ENCODE measurements at regions not wholly inside any gene's neighbourhood (a gene's known extent, or its start where the extent isn't known, plus 50 kb on each side); places are given as distances from the start of the nearest gene placed in this dataset.

- Histone ChIP-seq H3K79me2 (ENCODE audit: control insufficient read depth, insufficient read depth, low read length, unreplicated experiment) (no peaks in the 10 kb centered on the region), H3K27ac (ENCODE audit: low read depth, low read length) (no peak overlapping the region), H3K27me3 (ENCODE audit: insufficient read depth, low read length) (no peaks in the 10 kb centered on the region)
Observed at GRCh38 chr4:189301692-189302091, 639.0 kb upstream of the FRG1 start.

GRCh38 chr4:189302719-189303118, 638.0 kb upstream of the FRG1 start:
- Histone ChIP-seq H3K4me3 (ENCODE audit: low read depth, low read length) (no peak overlapping the region), H2AFZ (ENCODE audit: low read length, unreplicated experiment) (no peak overlapping the region), H3K4me1 (ENCODE audit: control insufficient read depth, insufficient read depth, low read length, unreplicated experiment) (no peaks in the 10 kb centered on the region), H3K79me2 (ENCODE audit: control insufficient read depth, insufficient read depth, low read length, unreplicated experiment) (no peaks in the 10 kb centered on the region), H3K36me3 (ENCODE audit: insufficient read depth, low read length) (no peaks in the 10 kb centered on the region), H3K27me3 (ENCODE audit: insufficient read depth, low read length) (no peaks in the 10 kb centered on the region), H3K27ac (ENCODE audit: low read depth, low read length) (no peak overlapping the region)

More at GRCh38 chr4:189301692-189302091, 639.0 kb upstream of the FRG1 start:
- no peak overlapping the region for H2AFZ ChIP-seq (ENCODE audit: low read length, unreplicated experiment)
- no peak overlapping the region for H3K4me3 ChIP-seq (ENCODE audit: low read depth, low read length)
- H3K4me1 ChIP-seq (ENCODE audit: control insufficient read depth, insufficient read depth, low read length, unreplicated experiment) = no peaks in the 10 kb centered on the region
- H3K36me3 ChIP-seq (ENCODE audit: insufficient read depth, low read length) = no peaks in the 10 kb centered on the region

- H3K79me2 ChIP-seq (ENCODE audit: control insufficient read depth, insufficient read depth, low read length, unreplicated experiment) = no peaks in the 10 kb centered on the region
- no peak overlapping the region for H3K27ac ChIP-seq (ENCODE audit: low read depth, low read length)
- H3K27me3 ChIP-seq (ENCODE audit: insufficient read depth, low read length) = no peaks in the 10 kb centered on the region
- no peaks in the 10 kb centered on the region for H3K36me3 ChIP-seq (ENCODE audit: insufficient read depth, low read length)
- H3K4me1 ChIP-seq (ENCODE audit: control insufficient read depth, insufficient read depth, low read length, unreplicated experiment) = no peaks in the 10 kb centered on the region
- no peak overlapping the region for H3K4me3 ChIP-seq (ENCODE audit: low read depth, low read length)
- no peak overlapping the region for H2AFZ ChIP-seq (ENCODE audit: low read length, unreplicated experiment)
Observed at GRCh38 chr4:189304167-189304566, 636.5 kb upstream of the FRG1 start.

GRCh38 chr4:189304809-189305208, 635.9 kb upstream of the FRG1 start:
- Histone ChIP-seq H3K4me1 (ENCODE audit: control insufficient read depth, insufficient read depth, low read length, unreplicated experiment) (no peaks in the 10 kb centered on the region), H3K36me3 (ENCODE audit: insufficient read depth, low read length) (no peaks in the 10 kb centered on the region), H3K27ac (ENCODE audit: low read depth, low read length) (no peak overlapping the region), H3K79me2 (ENCODE audit: control insufficient read depth, insufficient read depth, low read length, unreplicated experiment) (no peaks in the 10 kb centered on the region), H3K27me3 (ENCODE audit: insufficient read depth, low read length) (no peaks in the 10 kb centered on the region), H2AFZ (ENCODE audit: low read length, unreplicated experiment) (no peak overlapping the region), H3K4me3 (ENCODE audit: low read depth, low read length) (no peak overlapping the region)

- Histone ChIP-seq H3K79me2 (ENCODE audit: control insufficient read depth, insufficient read depth, low read length, unreplicated experiment) (no peaks in the 10 kb centered on the region), H3K27me3 (ENCODE audit: insufficient read depth, low read length) (no peaks in the 10 kb centered on the region), H3K27ac (ENCODE audit: low read depth, low read length) (no peak overlapping the region), H2AFZ (ENCODE audit: low read length, unreplicated experiment) (no peak overlapping the region), H3K36me3 (ENCODE audit: insufficient read depth, low read length) (no peaks in the 10 kb centered on the region), H3K4me3 (ENCODE audit: low read depth, low read length) (no peak overlapping the region), H3K4me1 (ENCODE audit: control insufficient read depth, insufficient read depth, low read length, unreplicated experiment) (no peaks in the 10 kb centered on the region)
Observed at GRCh38 chr4:189305500-189305899, 635.2 kb upstream of the FRG1 start.

GRCh38 chr4:189311251-189311650, 629.4 kb upstream of the FRG1 start:
- Histone ChIP-seq H3K27me3 (ENCODE audit: insufficient read depth, low read length) (no peaks in the 10 kb centered on the region), H3K79me2 (ENCODE audit: control insufficient read depth, insufficient read depth, low read length, unreplicated experiment) (no peaks in the 10 kb centered on the region), H3K36me3 (ENCODE audit: insufficient read depth, low read length) (no peaks in the 10 kb centered on the region), H3K4me1 (ENCODE audit: control insufficient read depth, insufficient read depth, low read length, unreplicated experiment) (no peaks in the 10 kb centered on the region), H3K27ac (ENCODE audit: low read depth, low read length) (no peak overlapping the region), H2AFZ (ENCODE audit: low read length, unreplicated experiment) (no peak overlapping the region), H3K4me3 (ENCODE audit: low read depth, low read length) (no peak overlapping the region)

GRCh38 chr4:189313064-189313463, 627.6 kb upstream of the FRG1 start:
- Histone ChIP-seq H3K27ac (ENCODE audit: low read depth, low read length) (no peak overlapping the region), H2AFZ (ENCODE audit: low read length, unreplicated experiment) (no peak overlapping the region), H3K27me3 (ENCODE audit: insufficient read depth, low read length) (no peaks in the 10 kb centered on the region), H3K4me3 (ENCODE audit: low read depth, low read length) (no peak overlapping the region), H3K79me2 (ENCODE audit: control insufficient read depth, insufficient read depth, low read length, unreplicated experiment) (no peaks in the 10 kb centered on the region), H3K36me3 (ENCODE audit: insufficient read depth, low read length) (no peaks in the 10 kb centered on the region), H3K4me1 (ENCODE audit: control insufficient read depth, insufficient read depth, low read length, unreplicated experiment) (no peaks in the 10 kb centered on the region)

- H3K4me3 ChIP-seq (ENCODE audit: low read depth, low read length) = no peak overlapping the region
- H3K4me1 ChIP-seq (ENCODE audit: control insufficient read depth, insufficient read depth, low read length, unreplicated experiment) = no peaks in the 10 kb centered on the region
- H2AFZ ChIP-seq (ENCODE audit: low read length, unreplicated experiment) = no peak overlapping the region
- no peaks in the 10 kb centered on the region for H3K79me2 ChIP-seq (ENCODE audit: control insufficient read depth, insufficient read depth, low read length, unreplicated experiment)
- no peak overlapping the region for H3K27ac ChIP-seq (ENCODE audit: low read depth, low read length)
- H3K36me3 ChIP-seq (ENCODE audit: insufficient read depth, low read length) = no peaks in the 10 kb centered on the region
- no peaks in the 10 kb centered on the region for H3K27me3 ChIP-seq (ENCODE audit: insufficient read depth, low read length)
Observed at GRCh38 chr4:189313861-189314513, 626.7 kb upstream of the FRG1 start.

GRCh38 chr4:189322426-189322825, 618.2 kb upstream of the FRG1 start:
- no peaks in the 10 kb centered on the region for H3K36me3 ChIP-seq (ENCODE audit: insufficient read depth, low read length)
- no peak overlapping the region for H3K27ac ChIP-seq (ENCODE audit: low read depth, low read length)
- no peaks in the 10 kb centered on the region for H3K79me2 ChIP-seq (ENCODE audit: control insufficient read depth, insufficient read depth, low read length, unreplicated experiment)
- H3K27me3 ChIP-seq (ENCODE audit: insufficient read depth, low read length) = no peaks in the 10 kb centered on the region
- H3K4me1 ChIP-seq (ENCODE audit: control insufficient read depth, insufficient read depth, low read length, unreplicated experiment) = no peaks in the 10 kb centered on the region
- no peak overlapping the region for H2AFZ ChIP-seq (ENCODE audit: low read length, unreplicated experiment)
- no peak overlapping the region for H3K4me3 ChIP-seq (ENCODE audit: low read depth, low read length)

GRCh38 chr4:189341881-189342280, 598.8 kb upstream of the FRG1 start:
- no peaks in the 10 kb centered on the region for H3K27me3 ChIP-seq (ENCODE audit: insufficient read depth, low read length)
- no peaks in the 10 kb centered on the region for H3K4me1 ChIP-seq (ENCODE audit: control insufficient read depth, insufficient read depth, low read length, unreplicated experiment)
- no peak overlapping the region for H2AFZ ChIP-seq (ENCODE audit: low read length, unreplicated experiment)
- H3K79me2 ChIP-seq (ENCODE audit: control insufficient read depth, insufficient read depth, low read length, unreplicated experiment) = no peaks in the 10 kb centered on the region
- no peak overlapping the region for H3K27ac ChIP-seq (ENCODE audit: low read depth, low read length)
- no peak overlapping the region for H3K4me3 ChIP-seq (ENCODE audit: low read depth, low read length)
- H3K36me3 ChIP-seq (ENCODE audit: insufficient read depth, low read length) = no peaks in the 10 kb centered on the region

- Histone ChIP-seq H2AFZ (ENCODE audit: low read length, unreplicated experiment) (no peak overlapping the region), H3K36me3 (ENCODE audit: insufficient read depth, low read length) (no peaks in the 10 kb centered on the region), H3K27me3 (ENCODE audit: insufficient read depth, low read length) (no peaks in the 10 kb centered on the region), H3K4me1 (ENCODE audit: control insufficient read depth, insufficient read depth, low read length, unreplicated experiment) (no peaks in the 10 kb centered on the region), H3K79me2 (ENCODE audit: control insufficient read depth, insufficient read depth, low read length, unreplicated experiment) (no peaks in the 10 kb centered on the region), H3K27ac (ENCODE audit: low read depth, low read length) (no peak overlapping the region), H3K4me3 (ENCODE audit: low read depth, low read length) (no peak overlapping the region)
Observed at GRCh38 chr4:189355590-189355989, 585.1 kb upstream of the FRG1 start.
